Muscle layer of colon (tissue), 2 donors: ENCODE measurements at regions not wholly inside any gene's neighbourhood (a gene's known extent, or its start where the extent isn't known, plus 50 kb on each side); places are given as distances from the start of the nearest gene placed in this dataset.
"Not testable (repeated sequence)": the region's sequence is repeated elsewhere in the genome, so short reads cannot be mapped to it uniquely, and the experiment has no call there.

Experiments
- H3K27ac ChIP-seq: one replicate; pipeline ENCODE4 v1.7.0; 2013; ENCODE audit warnings: low read depth, mild to moderate bottlenecking, low read length, moderate library complexity
- H3K27me3 ChIP-seq, 2 donors: one replicate each; pipeline ENCODE4 v1.7.0; 2013; ENCODE audit warnings: low read length in 2 of 2, mild to moderate bottlenecking in 2 of 2; ENCODE audit not compliant: insufficient read depth in 2 of 2, control insufficient read depth in 1 of 2
- H3K36me3 ChIP-seq: one replicate; pipeline ENCODE4 v1.7.0; 2013; ENCODE audit warnings: mild to moderate bottlenecking, low read length; ENCODE audit not compliant: insufficient read depth
- H3K4me1 ChIP-seq: one replicate; pipeline ENCODE4 v1.7.0; 2013; ENCODE audit warnings: mild to moderate bottlenecking, low read length; ENCODE audit not compliant: insufficient read depth
- H3K4me3 ChIP-seq, 2 donors: one replicate each; pipeline ENCODE4 v1.7.0; 2013; ENCODE audit warnings: low read length in 2 of 2, low read depth in 1 of 2, mild to moderate bottlenecking in 1 of 2, moderate library complexity in 1 of 2
- H3K9ac ChIP-seq: one replicate; pipeline ENCODE4 v1.7.0; 2013; ENCODE audit warnings: low read length
- H3K9me3 ChIP-seq: one replicate; pipeline ENCODE4 v1.7.0; 2013; ENCODE audit warnings: mild to moderate bottlenecking, low read length
- donor health status: abdominal sarcoma.
- donor health status: Adenocarcinoma of cecum.

- not testable (repeated sequence) for H3K27me3 ChIP-seq, H3K9ac ChIP-seq, H3K4me3 ChIP-seq, H3K36me3 ChIP-seq, H3K9me3 ChIP-seq, H3K4me1 ChIP-seq, H3K27ac ChIP-seq
These were observed 135.3 kb upstream of the RFC3 start for GRCh38 chr13:33682646-33683045.

- H3K9me3 ChIP-seq, result no peaks in the 10 kb centered on the region
- H3K4me3 ChIP-seq, result no peak overlapping the region
- no peak overlapping the region for H3K9ac ChIP-seq
- H3K27ac ChIP-seq, result no peak overlapping the region
- no peaks in the 10 kb centered on the region for H3K4me1 ChIP-seq
- no peaks in the 10 kb centered on the region for H3K27me3 ChIP-seq
- H3K36me3 ChIP-seq, result no peaks in the 10 kb centered on the region
These were observed 134.6 kb upstream of the RFC3 start for GRCh38 chr13:33683376-33683775.

GRCh38 chr13:33684874-33685273, 133.1 kb upstream of the RFC3 start:
- no peak overlapping the region for H3K27ac ChIP-seq
- H3K9me3 ChIP-seq, result no peaks in the 10 kb centered on the region
- no peaks in the 10 kb centered on the region for H3K36me3 ChIP-seq
- H3K27me3 ChIP-seq, result no peaks in the 10 kb centered on the region
- no peaks in the 10 kb centered on the region for H3K4me1 ChIP-seq
- no peak overlapping the region for H3K9ac ChIP-seq
- H3K4me3 ChIP-seq, result no peak overlapping the region

- Histone ChIP-seq H3K4me1 (no peaks in the 10 kb centered on the region), H3K9me3 (no peaks in the 10 kb centered on the region), H3K9ac (no peak overlapping the region), H3K4me3 (no peak overlapping the region), H3K27ac (no peak overlapping the region), H3K27me3 (no peaks in the 10 kb centered on the region), H3K36me3 (no peaks in the 10 kb centered on the region)
These were observed 131.0 kb upstream of the RFC3 start for GRCh38 chr13:33686772-33687480.

GRCh38 chr13:33690354-33690753, 127.6 kb upstream of the RFC3 start:
- Histone ChIP-seq H3K27me3 (no peaks in the 10 kb centered on the region), H3K27ac (no peak overlapping the region), H3K36me3 (no peaks in the 10 kb centered on the region), H3K4me1 (no peaks in the 10 kb centered on the region), H3K9me3 (no peaks in the 10 kb centered on the region), H3K4me3 (no peak overlapping the region), H3K9ac (no peak overlapping the region)

- no peaks in the 10 kb centered on the region for H3K27me3 ChIP-seq
- no peak overlapping the region for H3K4me3 ChIP-seq
- no peaks in the 10 kb centered on the region for H3K9me3 ChIP-seq
- no peak overlapping the region for H3K9ac ChIP-seq
- H3K27ac ChIP-seq, result no peak overlapping the region
- H3K36me3 ChIP-seq, result no peaks in the 10 kb centered on the region
- no peaks in the 10 kb centered on the region for H3K4me1 ChIP-seq
These were observed 126.0 kb upstream of the RFC3 start for GRCh38 chr13:33691980-33692379.

GRCh38 chr13:33692531-33692930, 125.4 kb upstream of the RFC3 start:
- Histone ChIP-seq H3K27me3 (no peaks in the 10 kb centered on the region), H3K36me3 (no peaks in the 10 kb centered on the region), H3K4me3 (no peak overlapping the region), H3K27ac (no peak overlapping the region), H3K9me3 (no peaks in the 10 kb centered on the region), H3K9ac (no peak overlapping the region), H3K4me1 (no peaks in the 10 kb centered on the region)

GRCh38 chr13:33694546-33694945, 123.4 kb upstream of the RFC3 start:
- Histone ChIP-seq H3K4me3 (no peak overlapping the region), H3K9ac (no peak overlapping the region), H3K36me3 (no peaks in the 10 kb centered on the region), H3K9me3 (no peaks in the 10 kb centered on the region), H3K27me3 (no peaks in the 10 kb centered on the region), H3K27ac (no peak overlapping the region), H3K4me1 (no peaks in the 10 kb centered on the region)

GRCh38 chr13:33696530-33696929, 121.4 kb upstream of the RFC3 start:
- no peak overlapping the region for H3K27ac ChIP-seq
- no peak overlapping the region for H3K9ac ChIP-seq
- no peaks in the 10 kb centered on the region for H3K4me1 ChIP-seq
- no peaks in the 10 kb centered on the region for H3K27me3 ChIP-seq
- H3K4me3 ChIP-seq, result no peak overlapping the region
- no peaks in the 10 kb centered on the region for H3K36me3 ChIP-seq
- no peaks in the 10 kb centered on the region for H3K9me3 ChIP-seq

- H3K36me3 ChIP-seq, result no peaks in the 10 kb centered on the region
- no peaks in the 10 kb centered on the region for H3K9me3 ChIP-seq
- H3K27ac ChIP-seq, result no peak overlapping the region
- no peak overlapping the region for H3K9ac ChIP-seq
- no peaks in the 10 kb centered on the region for H3K27me3 ChIP-seq
- H3K4me1 ChIP-seq, result no peaks in the 10 kb centered on the region
- H3K4me3 ChIP-seq, result no peak overlapping the region
These were observed 120.0 kb upstream of the RFC3 start for GRCh38 chr13:33697926-33698325.

GRCh38 chr13:33707449-33707848, 110.5 kb upstream of the RFC3 start:
- no peak overlapping the region for H3K4me3 ChIP-seq
- no peaks in the 10 kb centered on the region for H3K4me1 ChIP-seq
- no peaks in the 10 kb centered on the region for H3K27me3 ChIP-seq
- no peak overlapping the region for H3K27ac ChIP-seq
- H3K9ac ChIP-seq, result no peak overlapping the region
- H3K9me3 ChIP-seq, result no peaks in the 10 kb centered on the region
- no peaks in the 10 kb centered on the region for H3K36me3 ChIP-seq

GRCh38 chr13:33710924-33711323, 107.0 kb upstream of the RFC3 start:
- Histone ChIP-seq H3K27me3 (no peaks in the 10 kb centered on the region), H3K9me3 (no peaks in the 10 kb centered on the region), H3K9ac (no peak overlapping the region), H3K4me3 (no peak overlapping the region), H3K36me3 (no peaks in the 10 kb centered on the region), H3K4me1 (no peaks in the 10 kb centered on the region), H3K27ac (no peak overlapping the region)
